Activated gamma-delta T cell (primary cell): ENCODE measurements at regions not wholly inside any gene's neighbourhood (a gene's known extent, or its start where the extent isn't known, plus 50 kb on each side); places are given as distances from the start of the nearest gene placed in this dataset.
"Not testable (repeated sequence)": the region's sequence is repeated elsewhere in the genome, so short reads cannot be mapped to it uniquely, and the experiment has no call there.

Source experiments
- DNase-seq: peaks from one replicate; lab custom pipeline; 2025; lab: John Stamatoyannopoulos, UW

GRCh38 chr1:29774355-29774754, 538.0 kb downstream of the PTPRU start:
- DNase-seq, result no peak

GRCh38 chr1:29772584-29773100, 536.3 kb downstream of the PTPRU start:
- DNase-seq, result no peak

GRCh38 chr1:29767769-29768425, 531.6 kb downstream of the PTPRU start:
- no peak for DNase-seq

GRCh38 chr1:29767088-29767685, 530.9 kb downstream of the PTPRU start:
- DNase-seq, result no peak

GRCh38 chr1:29762635-29763034, 526.3 kb downstream of the PTPRU start:
- DNase-seq, result no peak

- no peak for DNase-seq
These were observed 525.0 kb downstream of the PTPRU start for GRCh38 chr1:29761159-29761928.

- DNase-seq, result no peak
These were observed 523.8 kb downstream of the PTPRU start for GRCh38 chr1:29760067-29760564.

GRCh38 chr1:29758781-29759499, 522.6 kb downstream of the PTPRU start:
- DNase-seq, result no peak

GRCh38 chr1:29757866-29758780, 521.8 kb downstream of the PTPRU start:
- DNase-seq, result no peak

- DNase-seq, result no peak
These were observed 520.8 kb downstream of the PTPRU start for GRCh38 chr1:29756901-29757725.

- no peak for DNase-seq
These were observed 520.2 kb downstream of the PTPRU start for GRCh38 chr1:29756498-29756897.

GRCh38 chr1:29756085-29756484, 519.8 kb downstream of the PTPRU start:
- no peak for DNase-seq

GRCh38 chr1:29755412-29756015, 519.2 kb downstream of the PTPRU start:
- not testable (repeated sequence) for DNase-seq

- DNase-seq, result no peak
These were observed 518.5 kb downstream of the PTPRU start for GRCh38 chr1:29754573-29755375.

- no peak for DNase-seq
These were observed 517.6 kb downstream of the PTPRU start for GRCh38 chr1:29753771-29754572.

- no peak for DNase-seq
These were observed 516.9 kb downstream of the PTPRU start for GRCh38 chr1:29753244-29753643.

- DNase-seq, result no peak
These were observed 515.8 kb downstream of the PTPRU start for GRCh38 chr1:29752141-29752540.
